Neuronal stem cell (in vitro differentiated cells): ENCODE measurements at regions not wholly inside any gene's neighbourhood (a gene's known extent, or its start where the extent isn't known, plus 50 kb on each side); places are given as distances from the start of the nearest gene placed in this dataset.
"Not testable (repeated sequence)": the region's sequence is repeated elsewhere in the genome, so short reads cannot be mapped to it uniquely, and the experiment has no call there.

Source experiments
- DNase-seq: peaks from one replicate; pipeline ENCODE4 v3.0.0-alpha.2; 2013; ENCODE audit warnings: low spot score
- H2AFZ ChIP-seq: one replicate; pipeline ENCODE4 v1.6.1; 2013; ENCODE audit warnings: mild to moderate bottlenecking, low read length, inconsistent platforms
- H2AK5ac ChIP-seq: 2 replicates; pipeline ENCODE4 v1.6.1; 2013; ENCODE audit warnings: low read depth, mild to moderate bottlenecking, inconsistent platforms, low read length, moderate library complexity, mixed read lengths
- H2BK120ac ChIP-seq: 2 replicates; pipeline ENCODE4 v1.6.1; 2013; ENCODE audit warnings: low read depth, mild to moderate bottlenecking, inconsistent platforms, low read length, moderate library complexity, mixed read lengths
- H2BK12ac ChIP-seq: one replicate; pipeline ENCODE4 v1.6.1; 2013; ENCODE audit warnings: low read length, inconsistent platforms
- H2BK15ac ChIP-seq: 2 replicates; pipeline ENCODE4 v1.6.1; 2013; ENCODE audit warnings: mild to moderate bottlenecking, low read length, inconsistent platforms, mixed read lengths
- H2BK5ac ChIP-seq: one replicate; pipeline ENCODE4 v1.6.1; 2013; ENCODE audit warnings: inconsistent platforms, mild to moderate bottlenecking, low read length, moderate library complexity
- H3K14ac ChIP-seq: one replicate; pipeline ENCODE4 v1.6.1; 2013; ENCODE audit warnings: low read length, inconsistent platforms
- H3K18ac ChIP-seq: 2 replicates; pipeline ENCODE4 v1.6.1; 2013; ENCODE audit warnings: low read length, inconsistent platforms
- H3K23ac ChIP-seq: 2 replicates; pipeline ENCODE4 v1.6.1; 2013; ENCODE audit warnings: low read depth, mild to moderate bottlenecking, mixed read lengths, low read length, inconsistent platforms; ENCODE audit not compliant: poor library complexity
- H3K27ac ChIP-seq: replicated peaks from 3 replicates; pipeline ENCODE4 v1.5.1; 2013; ENCODE audit warnings: low read length, inconsistent platforms
- H3K27me3 ChIP-seq, 3 experiments: 2 replicates each; pipeline ENCODE4 v1.6.1; 2013; ENCODE audit warnings: low read length in 3 of 3, mild to moderate bottlenecking in 2 of 3, inconsistent platforms in 1 of 3, low read depth in 1 of 3, mixed read lengths in 1 of 3, moderate library complexity in 1 of 3; ENCODE audit not compliant: control insufficient read depth in 3 of 3, insufficient read depth in 3 of 3
- H3K36me3 ChIP-seq, 2 donors: replicated peaks in 1 of 2; 2 replicates each; pipeline ENCODE4 v1.6.1; 2013; ENCODE audit warnings: low read length in 2 of 2; ENCODE audit not compliant: control insufficient read depth in 2 of 2, insufficient read depth in 2 of 2
- H3K4ac ChIP-seq: 2 replicates; pipeline ENCODE4 v1.6.1; 2013; ENCODE audit warnings: inconsistent platforms, mild to moderate bottlenecking, low read length, moderate library complexity
- H3K4me1 ChIP-seq, 2 donors: 1 replicate in 1 of 2; 2 replicates in 1 of 2; pipeline ENCODE4 v1.6.1; 2013; ENCODE audit warnings: low read length in 2 of 2, low read depth in 1 of 2; ENCODE audit not compliant: control insufficient read depth in 2 of 2, insufficient read depth in 1 of 2
- H3K4me2 ChIP-seq: one replicate; pipeline ENCODE4 v1.6.1; 2013; ENCODE audit warnings: mild to moderate bottlenecking, low read length, inconsistent platforms; ENCODE audit not compliant: insufficient read depth, poor library complexity, severe bottlenecking
- H3K4me3 ChIP-seq, 2 donors: 2 replicates each; pipeline ENCODE4 v1.5.1; 2013; ENCODE audit warnings: low read length in 2 of 2, mild to moderate bottlenecking in 2 of 2, inconsistent platforms in 1 of 2, moderate library complexity in 1 of 2
- H3K79me1 ChIP-seq: one replicate; pipeline ENCODE4 v1.6.1; 2013; ENCODE audit warnings: low read depth, mild to moderate bottlenecking, inconsistent platforms, low read length, moderate library complexity
- H3K9ac ChIP-seq: one replicate; pipeline ENCODE4 v1.6.1; 2013; ENCODE audit warnings: mild to moderate bottlenecking, low read depth, low read length, inconsistent platforms; ENCODE audit not compliant: poor library complexity
- H3K9me3 ChIP-seq, 2 donors: replicated peaks in 1 of 2; 2 replicates each; pipeline versions ENCODE3 to v1.6.1; 2013; ENCODE audit warnings: low read length in 2 of 2, mild to moderate bottlenecking in 2 of 2, inconsistent platforms in 1 of 2, low read depth in 1 of 2, mixed read lengths in 1 of 2, moderate library complexity in 1 of 2; ENCODE audit not compliant: control insufficient read depth in 2 of 2, insufficient read depth in 1 of 2
- H4K8ac ChIP-seq: one replicate; pipeline ENCODE4 v1.6.1; 2013; ENCODE audit warnings: low read depth, mild to moderate bottlenecking, inconsistent platforms, low read length, moderate library complexity
- H4K91ac ChIP-seq: one replicate; pipeline ENCODE4 v1.6.1; 2013; ENCODE audit warnings: low read length, low read depth, mild to moderate bottlenecking, inconsistent platforms; ENCODE audit not compliant: poor library complexity
- WGBS, 2 donors: extraction: QIAGEN DNeasy Blood & Tissue Kit; methylation state at CpG; one replicate each; pipeline ENCODE4 v1.1.7; 2013; ENCODE audit warnings: missing lambda C conversion rate in 2 of 2, mixed read lengths in 1 of 2; ENCODE audit not compliant: insufficient read length in 2 of 2, insufficient replicate concordance in 1 of 2; ENCODE audit errors: extremely low coverage in 2 of 2; 5-methylcytosine and 5-hydroxymethylcytosine counted together

GRCh38 chrX:497186-498014 lies 110.7 kb upstream of the PPP2R3B start:
- H4K8ac ChIP-seq = no peak overlapping the region
- no peak overlapping the region for H2BK12ac ChIP-seq
- no peak overlapping the region for H2BK5ac ChIP-seq
- no peak overlapping the region for H2BK120ac ChIP-seq
- no peaks in the 10 kb centered on the region for H3K79me1 ChIP-seq
- H3K9me3 ChIP-seq = peaks cover 0 to 2% of the 10 kb centered on the region in 2 donors
- peak overlapping the region; percentile 53 for H3K9ac ChIP-seq
- DNase-seq = no peak
- peaks cover 0 to 28% (median 23%) of the 10 kb centered on the region in 3 experiments for H3K27me3 ChIP-seq
- H3K18ac ChIP-seq = peak overlapping the region; percentile 68
- no peak overlapping the region for H2AK5ac ChIP-seq
- no peak overlapping the region for H2BK15ac ChIP-seq
- no peak overlapping the region for H3K4me3 ChIP-seq
- no peak overlapping the region for H3K4me2 ChIP-seq
- WGBS, 2 donors = no CpG with 5 or more reads among the region's 39 CpGs
- H3K27ac ChIP-seq = no peak overlapping the region
- H3K14ac ChIP-seq = no peak overlapping the region
- H2AFZ ChIP-seq = peak overlapping the region; percentile 66
- H3K23ac ChIP-seq = no peak overlapping the region
- no peak overlapping the region for H3K4ac ChIP-seq
- H3K4me1 ChIP-seq = peaks cover 0 to 7% of the 10 kb centered on the region in 2 donors
- no peaks in the 10 kb centered on the region for H3K36me3 ChIP-seq
- H4K91ac ChIP-seq = no peak overlapping the region

- H3K4me2 ChIP-seq, H2BK12ac ChIP-seq, H4K91ac ChIP-seq, H3K14ac ChIP-seq, DNase-seq, H2BK15ac ChIP-seq, H3K18ac ChIP-seq, H3K27ac ChIP-seq, H2BK120ac ChIP-seq, H3K4me3 ChIP-seq, H3K4me1 ChIP-seq, H3K79me1 ChIP-seq, H3K23ac ChIP-seq, H2AK5ac ChIP-seq, H2BK5ac ChIP-seq, H3K9ac ChIP-seq, H2AFZ ChIP-seq, H3K9me3 ChIP-seq, H3K36me3 ChIP-seq, H4K8ac ChIP-seq, H3K4ac ChIP-seq: not testable (repeated sequence)
- WGBS, 2 donors = no CpG with 5 or more reads among the region's 12 CpGs
- peaks cover 0 to 28% (median 26%) of the 10 kb centered on the region in 3 experiments for H3K27me3 ChIP-seq
These were observed 112.2 kb upstream of the PPP2R3B start for GRCh38 chrX:498901-499300.

- Histone ChIP-seq H3K4ac (no peak overlapping the region), H3K4me1 (peaks cover 0 to 7% of the 10 kb centered on the region in 2 donors), H3K18ac (peak overlapping the region; percentile 50), H3K4me2 (peak overlapping the region; percentile 58), H3K9me3 (peaks cover 0 to 2% of the 10 kb centered on the region in 2 donors), H3K14ac (no peak overlapping the region), H4K8ac (no peak overlapping the region), H2BK5ac (no peak overlapping the region), H2AK5ac (no peak overlapping the region), H3K23ac (peak overlapping the region; percentile 17), H3K27ac (peak overlapping the region; percentile 7), H3K27me3 (peaks cover 0 to 28% (median 26%) of the 10 kb centered on the region in 3 experiments), H2BK12ac (no peak overlapping the region), H4K91ac (no peak overlapping the region), H2BK15ac (no peak overlapping the region), H3K4me3 (peak overlapping the region; percentile 19 to 20), H3K36me3 (no peaks in the 10 kb centered on the region), H2BK120ac (no peak overlapping the region), H2AFZ (peak overlapping the region; percentile 87), H3K79me1 (no peaks in the 10 kb centered on the region), H3K9ac (no peak overlapping the region)
- no CpG with 5 or more reads among the region's 21 CpGs for WGBS, 2 donors
- peak; percentile 46 for DNase-seq
These were observed 113.2 kb upstream of the PPP2R3B start for GRCh38 chrX:499870-500364.

GRCh38 chrX:500481-501010 lies 113.8 kb upstream of the PPP2R3B start:
- no peak overlapping the region for H3K4ac ChIP-seq
- peaks cover 0 to 2% of the 10 kb centered on the region in 2 donors for H3K9me3 ChIP-seq
- H3K27ac ChIP-seq = no peak overlapping the region
- H2AFZ ChIP-seq = peak overlapping the region; percentile 87
- H3K36me3 ChIP-seq = no peaks in the 10 kb centered on the region
- H4K8ac ChIP-seq = no peak overlapping the region
- peaks cover 0 to 28% (median 26%) of the 10 kb centered on the region in 3 experiments for H3K27me3 ChIP-seq
- peak overlapping the region; percentile 19 to 20 for H3K4me3 ChIP-seq
- H3K23ac ChIP-seq = peak overlapping the region; percentile 17
- peak overlapping the region; percentile 50 for H3K18ac ChIP-seq
- DNase-seq = no peak
- H3K4me1 ChIP-seq = peaks cover 0 to 7% of the 10 kb centered on the region in 2 donors
- H2BK5ac ChIP-seq = no peak overlapping the region
- H2BK12ac ChIP-seq = no peak overlapping the region
- WGBS, 2 donors = no CpG with 5 or more reads among the region's 31 CpGs
- no peak overlapping the region for H4K91ac ChIP-seq
- no peak overlapping the region for H3K9ac ChIP-seq
- peak overlapping the region; percentile 58 for H3K4me2 ChIP-seq
- no peak overlapping the region for H3K14ac ChIP-seq
- H2BK120ac ChIP-seq = no peak overlapping the region
- H2AK5ac ChIP-seq = no peak overlapping the region
- H2BK15ac ChIP-seq = no peak overlapping the region
- H3K79me1 ChIP-seq = no peaks in the 10 kb centered on the region
